Neural progenitor cell (in vitro differentiated cells): ENCODE measurements at regions not wholly inside any gene's neighbourhood (a gene's known extent, or its start where the extent isn't known, plus 50 kb on each side); places are given as distances from the start of the nearest gene placed in this dataset.

ENCODE experiments used
- DNase-seq: peaks from one replicate; pipeline ENCODE4 v3.0.0-alpha.2; 2016; ENCODE audit warnings: low spot score
- H2AFZ ChIP-seq: fragments of 200-600 bp; sonication (generic); replicated peaks from 2 replicates; pipeline ENCODE4 v1.6.1; 2016; ENCODE audit warnings: antibody characterized with exemption
- H3F3A ChIP-seq: fragments of 200-600 bp; sonication (generic); 2 replicates; pipeline ENCODE4 v1.6.1; 2016; ENCODE audit warnings: antibody characterized with exemption, low read depth
- H3K27ac ChIP-seq: fragments of 200-600 bp; sonication (generic); 2 replicates; pipeline ENCODE4 v1.5.1; 2016; ENCODE audit warnings: mild to moderate bottlenecking
- H3K27me3 ChIP-seq: fragments of 200-600 bp; sonication (generic); 2 replicates; pipeline ENCODE4 v1.6.1; 2016; ENCODE audit warnings: mild to moderate bottlenecking, moderate library complexity
- H3K36me3 ChIP-seq: fragments of 200-600 bp; sonication (generic); 2 replicates; pipeline ENCODE4 v1.5.1; 2016
- H3K4me1 ChIP-seq: fragments of 200-600 bp; sonication (generic); 2 replicates; pipeline ENCODE4 v1.6.1; 2016; ENCODE audit warnings: mixed run types
- H3K4me2 ChIP-seq: fragments of 200-600 bp; sonication (generic); 2 replicates; pipeline ENCODE4 v1.6.1; 2016
- H3K4me3 ChIP-seq: fragments of 200-600 bp; sonication (generic); 2 replicates; pipeline ENCODE4 v1.5.1; 2016
- H3K79me2 ChIP-seq: fragments of 200-600 bp; sonication (generic); 2 replicates; pipeline ENCODE4 v1.6.1; 2016; ENCODE audit warnings: low read depth
- H3K9ac ChIP-seq: fragments of 200-600 bp; sonication (generic); 2 replicates; pipeline ENCODE4 v1.6.1; 2016
- H3K9me3 ChIP-seq: fragments of 200-600 bp; sonication (generic); 2 replicates; pipeline ENCODE4 v1.5.1; 2016; ENCODE audit warnings: low read depth
- H4K20me1 ChIP-seq: fragments of 200-600 bp; sonication (generic); 2 replicates; pipeline ENCODE4 v1.6.1; 2016; ENCODE audit warnings: low read depth
- H3K27ac Mint-ChIP-seq: 3 replicates; pipeline ENCODE4 v1.8.0; 2021; ENCODE audit warnings: mixed read lengths
- H3K27me3 Mint-ChIP-seq: 2 replicates; pipeline ENCODE4 v1.8.0; 2022; ENCODE audit warnings: low read depth, mild to moderate bottlenecking, inconsistent platforms, moderate library complexity, mixed read lengths; ENCODE audit not compliant: insufficient read depth
- H3K36me3 Mint-ChIP-seq: 3 replicates; pipeline ENCODE4 v1.8.0; 2021; ENCODE audit warnings: mixed read lengths
- H3K4me1 Mint-ChIP-seq: 3 replicates; pipeline ENCODE4 v1.8.0; 2021; ENCODE audit warnings: mixed read lengths
- H3K4me3 Mint-ChIP-seq: 3 replicates; pipeline ENCODE4 v1.8.0; 2021; ENCODE audit warnings: mild to moderate bottlenecking, moderate library complexity, mixed read lengths
- H3K9me3 Mint-ChIP-seq: 3 replicates; pipeline ENCODE4 v1.8.0; 2020; ENCODE audit warnings: mixed read lengths
- CTCF ChIP-seq: fragments of 200-600 bp; sonication (generic); IDR thresholded peaks from 2 replicates; pipeline ENCODE4 v1.5.1; 2017; ENCODE audit warnings: antibody characterized with exemption, mild to moderate bottlenecking
- EZH2 ChIP-seq: fragments of 200-600 bp; sonication (generic); IDR thresholded peaks from 2 replicates; pipeline ENCODE4 v1.6.1; 2017; ENCODE audit warnings: antibody characterized with exemption, mild to moderate bottlenecking, moderate library complexity
- EZH2phosphoT487 ChIP-seq: fragments of 200-600 bp; sonication (generic); IDR thresholded peaks from 2 replicates; pipeline ENCODE4 v1.6.1; 2017; ENCODE audit warnings: antibody characterized with exemption

DNA sequence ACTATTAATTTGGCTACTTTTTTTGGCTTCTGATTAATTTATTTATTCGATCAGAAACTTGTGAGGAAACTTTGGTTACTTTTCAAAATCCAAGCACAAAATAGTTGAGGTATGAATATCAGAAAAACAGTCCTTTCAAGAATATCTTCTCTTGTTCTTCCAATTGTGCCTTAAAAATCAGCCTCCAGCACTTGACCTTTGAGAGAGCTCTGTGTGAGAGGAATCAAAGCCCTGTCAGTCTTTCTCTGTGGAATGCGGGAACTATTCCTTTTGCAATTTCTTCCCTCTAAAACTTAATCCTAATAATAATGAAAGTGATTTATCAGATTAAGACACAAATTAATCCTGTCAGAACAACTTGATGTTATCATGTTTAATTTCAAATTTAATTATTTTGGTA, 185.9 kb downstream of the ABHD5 start:
- Mint-ChIP-seq H3K4me3 (no peak overlapping the region), H3K36me3 (no peaks in the 10 kb centered on the region), H3K9me3 (peaks cover 2% of the 10 kb centered on the region), H3K27ac (no peak overlapping the region), H3K27me3 (no peaks in the 10 kb centered on the region), H3K4me1 (peaks cover 44% of the 10 kb centered on the region)
- H3F3A ChIP-seq, result no peaks in the 10 kb centered on the region
- no peaks in the 10 kb centered on the region for H3K9me3 ChIP-seq
- no peak for DNase-seq
- no peak overlapping the region for H3K9ac ChIP-seq
- no peaks in the 10 kb centered on the region for H3K27me3 ChIP-seq
- peaks cover 24% of the 10 kb centered on the region for H3K4me1 ChIP-seq
- H4K20me1 ChIP-seq, result no peaks in the 10 kb centered on the region
- H3K36me3 ChIP-seq, result no peaks in the 10 kb centered on the region
- no peak overlapping the region for H3K4me3 ChIP-seq
- H3K4me2 ChIP-seq, result no peak overlapping the region
- no peak overlapping the region for H2AFZ ChIP-seq
- no peak for TF ChIP-seq EZH2phosphoT487
- no peak for TF ChIP-seq EZH2
- TF ChIP-seq CTCF, result no peak
- no peaks in the 10 kb centered on the region for H3K79me2 ChIP-seq
- no peak overlapping the region for H3K27ac ChIP-seq

DNA sequence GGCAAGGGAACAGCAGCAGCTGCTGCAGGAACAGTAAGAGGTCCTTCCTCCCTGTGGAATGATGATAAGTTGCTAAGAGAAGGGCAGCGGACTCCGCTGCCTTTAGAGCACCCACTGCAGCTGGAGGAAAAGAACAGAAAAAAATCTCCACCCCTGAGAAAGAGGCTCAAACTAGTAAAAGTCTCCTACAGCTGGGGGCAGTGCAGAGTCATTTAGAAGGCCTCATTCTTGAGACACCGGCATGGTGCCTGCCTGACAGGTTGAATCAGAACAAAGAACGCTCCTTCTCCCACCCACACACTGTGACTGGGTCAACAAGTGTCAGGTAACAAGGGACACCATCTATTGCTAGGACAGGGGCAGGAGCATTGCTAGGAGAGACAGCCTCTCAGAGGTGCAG, 188.4 kb downstream of the ABHD5 start:
- Histone ChIP-seq H3F3A (no peaks in the 10 kb centered on the region), H3K27me3 (no peaks in the 10 kb centered on the region), H3K36me3 (no peaks in the 10 kb centered on the region), H3K9me3 (no peaks in the 10 kb centered on the region), H2AFZ (peak overlapping the region; percentile 94), H3K4me3 (no peak overlapping the region), H3K4me2 (peak overlapping the region; percentile 48), H3K9ac (no peak overlapping the region), H3K4me1 (peaks cover 15% of the 10 kb centered on the region), H3K79me2 (no peaks in the 10 kb centered on the region), H3K27ac (no peak overlapping the region), H4K20me1 (no peaks in the 10 kb centered on the region)
- Mint-ChIP-seq H3K4me3 (no peak overlapping the region), H3K36me3 (no peaks in the 10 kb centered on the region), H3K27ac (peak overlapping the region; percentile 10), H3K27me3 (no peaks in the 10 kb centered on the region), H3K4me1 (peaks cover 33% of the 10 kb centered on the region), H3K9me3 (peaks cover under 1% of the 10 kb centered on the region)
- TF ChIP-seq CTCF, result peak; percentile 65
- TF ChIP-seq EZH2, result no peak
- TF ChIP-seq EZH2phosphoT487, result no peak
- peak; percentile 86 for DNase-seq

DNA sequence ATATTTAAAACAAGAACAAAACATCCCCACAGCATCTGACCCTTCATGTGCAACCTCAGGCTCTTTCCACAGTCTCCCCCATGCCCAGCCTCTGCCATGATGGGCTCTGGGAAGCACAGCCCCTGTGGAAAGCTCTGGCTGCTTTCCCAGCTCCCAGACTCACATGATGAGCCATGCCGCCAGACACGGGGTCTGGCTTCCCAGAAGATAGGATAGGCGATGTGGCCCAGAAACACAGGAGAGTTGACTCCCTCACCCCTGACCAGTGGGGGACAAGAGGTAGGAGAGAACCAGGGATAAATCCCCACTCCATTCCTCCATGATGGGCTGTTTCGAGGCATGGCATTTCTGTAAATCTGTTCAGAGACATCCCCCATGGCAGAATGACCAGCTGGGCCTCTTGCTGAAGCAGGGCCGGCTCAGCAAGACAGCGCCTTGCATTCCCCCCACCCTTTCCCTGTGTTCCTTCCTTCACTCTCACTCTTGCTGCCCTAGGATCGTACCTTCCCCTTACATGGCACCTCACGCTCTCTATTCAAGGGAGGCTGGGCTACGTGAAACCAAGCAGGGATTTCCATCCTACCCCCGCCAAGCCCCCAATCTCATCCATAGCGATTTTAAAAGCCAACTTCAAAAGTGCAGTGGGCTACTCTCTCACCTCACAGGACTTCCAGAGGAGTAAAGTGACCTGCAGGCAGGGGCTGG, 192.4 kb downstream of the ABHD5 start:
- Histone ChIP-seq H3K36me3 (no peaks in the 10 kb centered on the region), H2AFZ (no peak overlapping the region), H3K27ac (no peak overlapping the region), H4K20me1 (no peaks in the 10 kb centered on the region), H3K79me2 (no peaks in the 10 kb centered on the region), H3F3A (no peaks in the 10 kb centered on the region), H3K4me2 (no peak overlapping the region), H3K9me3 (no peaks in the 10 kb centered on the region), H3K4me3 (no peak overlapping the region), H3K4me1 (peaks cover 9% of the 10 kb centered on the region), H3K9ac (no peak overlapping the region), H3K27me3 (no peaks in the 10 kb centered on the region)
- Mint-ChIP-seq H3K27me3 (peaks cover 2% of the 10 kb centered on the region), H3K27ac (no peak overlapping the region), H3K9me3 (no peaks in the 10 kb centered on the region), H3K4me3 (no peak overlapping the region), H3K4me1 (peaks cover 30% of the 10 kb centered on the region), H3K36me3 (no peaks in the 10 kb centered on the region)
- TF ChIP-seq EZH2 (no peak), EZH2phosphoT487 (no peak), CTCF (no peak)
- DNase-seq, result no peak
